Activated CD4-positive, alpha-beta T cell treated with anti-CD3 and anti-CD28 coated beads, Interleukin-2, amount 10 ng/mL, durations not matched to agents 7 days and 5 days (primary cell): ENCODE measurements at regions not wholly inside any gene's neighbourhood (a gene's known extent, or its start where the extent isn't known, plus 50 kb on each side); places are given as distances from the start of the nearest gene placed in this dataset.

Source experiments
- CTCF ChIA-PET: fragments of 350-600 bp; sonication (Branson Sonifier 250); formaldehyde crosslinking; loops from one replicate; lab custom pipeline; 2021; ENCODE audit warnings: antibody characterized with exemption; lab: Charles Lee
- POLR2A ChIA-PET: fragments of 350-600 bp; sonication (Branson Sonifier 250); formaldehyde crosslinking; loops from one replicate; lab custom pipeline; 2021; ENCODE audit warnings: antibody characterized with exemption; lab: Charles Lee
- DNase-seq: peaks from one replicate; pipeline ENCODE4 v3.0.0-alpha.2; 2020
- H3K27ac Mint-ChIP-seq: one replicate; pipeline ENCODE4 v1.8.0; 2021; ENCODE audit warnings: mild to moderate bottlenecking, moderate library complexity, mixed read lengths
- H3K27me3 Mint-ChIP-seq: one replicate; pipeline ENCODE4 v1.8.0; 2021; ENCODE audit warnings: mixed read lengths
- H3K36me3 Mint-ChIP-seq: one replicate; pipeline ENCODE4 v1.8.0; 2021; ENCODE audit warnings: low read depth, mixed read lengths
- H3K4me1 Mint-ChIP-seq: one replicate; pipeline ENCODE4 v1.8.0; 2021; ENCODE audit warnings: mixed read lengths
- H3K4me3 Mint-ChIP-seq: one replicate; pipeline ENCODE4 v1.8.0; 2021; ENCODE audit warnings: mild to moderate bottlenecking, moderate library complexity, mixed read lengths
- H3K9me3 Mint-ChIP-seq: one replicate; pipeline ENCODE4 v1.8.0; 2021; ENCODE audit warnings: mixed read lengths

DNA sequence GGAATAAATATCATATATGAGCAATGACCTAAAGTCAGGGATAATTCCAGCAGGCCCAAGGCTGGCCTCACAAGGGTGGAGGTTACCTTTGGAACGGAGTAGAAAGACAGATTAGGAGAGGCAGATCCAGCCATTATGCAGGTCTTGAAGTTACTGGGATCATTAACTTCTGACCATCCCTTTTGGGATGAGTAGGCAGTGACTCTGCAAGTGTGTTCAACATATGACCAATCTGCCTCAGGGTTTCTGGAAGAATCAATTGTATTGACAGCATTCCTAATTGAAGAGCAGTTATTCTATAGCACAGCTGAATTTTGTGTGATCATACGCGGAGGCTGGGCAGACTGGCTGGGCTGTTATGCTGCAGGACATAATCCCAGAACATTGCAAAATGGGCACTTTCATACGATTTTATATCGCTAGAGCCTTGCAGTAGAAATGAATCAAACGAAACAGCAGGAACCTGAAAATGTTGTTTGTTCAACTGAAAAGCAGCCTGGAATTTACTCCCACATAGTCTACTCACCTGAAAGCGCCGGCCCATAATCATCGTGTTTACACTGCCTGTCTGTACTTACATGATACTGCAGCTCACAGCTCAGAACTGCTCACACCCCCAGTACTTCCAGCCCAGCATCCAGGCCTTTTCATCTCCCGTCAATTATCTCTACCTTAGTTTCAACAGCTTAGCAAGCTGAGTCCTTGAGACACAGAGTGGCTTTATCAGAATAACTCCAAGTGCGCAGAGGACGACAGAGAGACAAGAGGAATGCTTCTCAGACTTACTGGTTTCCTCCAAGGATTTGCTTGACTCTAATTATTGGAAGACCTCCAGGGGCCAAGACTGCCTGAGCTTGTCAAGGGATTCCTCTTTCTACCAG, 556.1 kb downstream of the EFNB2 start:
- Mint-ChIP-seq H3K27ac (no peak overlapping the region), H3K9me3 (no peaks in the 10 kb centered on the region)
- POLR2A ChIA-PET = no interaction called here

DNA sequence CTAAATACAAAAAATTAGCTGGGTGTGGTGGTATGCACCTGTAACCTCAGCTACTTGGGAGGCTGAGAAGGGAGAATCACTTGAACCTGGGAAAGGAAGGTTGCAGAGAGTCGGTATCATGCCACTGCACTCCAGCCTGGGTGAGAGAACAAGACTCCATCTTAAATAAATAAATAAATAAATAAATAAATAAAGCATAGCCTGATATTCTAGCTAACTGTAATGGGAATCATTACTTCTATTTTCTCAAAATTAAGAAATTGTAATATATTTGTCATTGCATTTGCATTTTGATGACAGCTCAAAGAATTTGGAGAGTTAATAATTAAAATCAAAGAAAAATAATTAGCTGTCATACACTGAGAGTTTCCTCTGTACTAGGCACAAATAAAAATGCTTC, 561.1 kb downstream of the EFNB2 start:
- H3K4me3 Mint-ChIP-seq = no peak overlapping the region
- DNase-seq = no peak
- H3K36me3 Mint-ChIP-seq = no peaks in the 10 kb centered on the region
- no peaks in the 10 kb centered on the region for H3K4me1 Mint-ChIP-seq
- no peak overlapping the region for H3K27ac Mint-ChIP-seq
- no peaks in the 10 kb centered on the region for H3K9me3 Mint-ChIP-seq
- POLR2A ChIA-PET = no interaction called here
- H3K27me3 Mint-ChIP-seq = no peaks in the 10 kb centered on the region
- CTCF ChIA-PET = no interaction called here

More for the DNA sequence above, 556.1 kb downstream of the EFNB2 start:
- no peaks in the 10 kb centered on the region for H3K27me3 Mint-ChIP-seq
- no peaks in the 10 kb centered on the region for H3K36me3 Mint-ChIP-seq
- H3K4me3 Mint-ChIP-seq = no peak overlapping the region
- CTCF ChIA-PET = interaction anchor here (1.2 kb wide), 1 partner anchor 10 kb away, joined by 3 read pairs; no protein-coding TSS in a partner anchor
- DNase-seq = no peak
- H3K4me1 Mint-ChIP-seq = no peaks in the 10 kb centered on the region

DNA sequence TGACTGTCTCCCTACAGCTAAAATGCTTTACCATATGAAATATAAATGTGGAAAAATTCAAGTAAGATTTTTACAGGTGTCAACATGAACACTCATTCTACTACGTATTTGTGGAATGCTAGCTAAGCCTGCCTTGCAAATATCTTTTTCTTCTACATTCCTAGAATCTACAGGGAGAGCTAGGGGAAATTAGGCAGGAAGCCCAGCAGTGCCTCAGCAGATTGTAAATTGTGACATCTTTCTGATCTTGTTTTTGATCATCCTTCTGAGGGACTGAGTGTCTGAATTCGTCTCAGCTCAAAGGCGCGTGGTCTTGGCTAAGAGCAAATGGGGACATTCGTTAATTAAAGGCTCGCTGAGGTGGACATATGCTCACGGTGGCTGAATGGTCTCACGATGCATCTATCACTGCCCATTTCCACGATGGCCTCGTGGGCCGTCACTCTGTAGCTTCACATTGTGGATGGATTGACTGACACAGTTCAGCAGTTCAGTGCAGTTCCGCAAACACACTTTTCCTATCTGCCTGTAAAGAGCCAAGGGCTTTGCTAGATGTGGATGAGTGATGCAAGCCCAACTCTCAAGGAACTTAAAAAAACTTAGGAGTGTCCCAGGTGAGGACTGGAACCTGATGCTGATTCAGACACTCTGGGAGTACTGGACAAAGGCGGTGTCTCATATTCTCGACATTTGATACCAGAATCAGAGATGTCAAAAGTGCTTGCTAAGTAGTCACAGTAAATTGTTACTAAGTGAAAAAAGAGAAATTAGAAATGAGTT, 562.5 kb downstream of the EFNB2 start:
- H3K36me3 Mint-ChIP-seq = no peaks in the 10 kb centered on the region
- POLR2A ChIA-PET = no interaction called here
- no peak overlapping the region for H3K4me3 Mint-ChIP-seq
- CTCF ChIA-PET = no interaction called here
- DNase-seq = no peak
- H3K27me3 Mint-ChIP-seq = no peaks in the 10 kb centered on the region
- no peak overlapping the region for H3K27ac Mint-ChIP-seq
- no peaks in the 10 kb centered on the region for H3K4me1 Mint-ChIP-seq
- H3K9me3 Mint-ChIP-seq = no peaks in the 10 kb centered on the region

DNA sequence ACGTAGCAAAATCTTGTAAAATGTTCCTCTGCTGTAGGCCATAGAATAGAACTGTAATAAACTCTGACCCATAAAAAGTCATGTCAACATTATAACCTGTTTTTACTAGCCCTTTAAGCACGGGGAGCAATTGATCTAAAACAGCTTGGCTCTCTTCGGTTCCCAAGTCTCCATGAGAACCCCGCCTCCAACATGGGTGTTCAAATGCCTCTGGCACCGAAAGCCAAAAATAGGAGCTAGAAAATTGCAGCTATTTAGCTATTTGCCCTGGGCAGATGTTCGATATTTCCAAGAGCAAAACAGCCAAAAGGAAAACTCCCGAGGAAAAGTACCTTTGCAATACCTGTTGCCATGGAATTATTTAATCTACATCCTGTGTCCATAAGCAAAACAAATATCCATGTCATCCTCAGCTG, 563.1 kb downstream of the EFNB2 start:
- no peak for DNase-seq
- ChIA-PET POLR2A (no interaction called here), CTCF (no interaction called here)
- Mint-ChIP-seq H3K27me3 (no peaks in the 10 kb centered on the region), H3K9me3 (no peaks in the 10 kb centered on the region), H3K36me3 (no peaks in the 10 kb centered on the region), H3K4me1 (no peaks in the 10 kb centered on the region), H3K4me3 (no peak overlapping the region), H3K27ac (no peak overlapping the region)

DNA sequence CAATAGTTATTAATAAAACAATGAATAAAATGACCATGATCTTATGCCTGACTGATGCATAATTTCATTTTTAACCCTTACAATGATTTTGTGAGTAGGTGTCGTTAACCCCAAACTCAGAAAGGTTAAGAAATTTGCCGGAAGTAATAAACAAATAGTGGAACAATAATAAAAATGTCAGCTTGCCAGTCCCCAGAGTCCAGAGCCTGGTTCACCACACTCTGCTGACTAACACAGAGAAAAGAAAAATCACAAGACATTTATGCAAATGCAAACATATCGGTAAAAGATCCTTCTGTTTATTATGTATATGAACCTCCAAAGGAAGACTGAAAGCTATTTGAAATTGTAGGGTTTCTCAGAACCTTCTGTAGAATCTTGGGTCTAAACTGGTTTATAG, 563.7 kb downstream of the EFNB2 start:
- H3K36me3 Mint-ChIP-seq = no peaks in the 10 kb centered on the region
- POLR2A ChIA-PET = no interaction called here
- no peak overlapping the region for H3K27ac Mint-ChIP-seq
- H3K9me3 Mint-ChIP-seq = no peaks in the 10 kb centered on the region
- no peak overlapping the region for H3K4me3 Mint-ChIP-seq
- DNase-seq = no peak
- H3K27me3 Mint-ChIP-seq = no peaks in the 10 kb centered on the region
- no peaks in the 10 kb centered on the region for H3K4me1 Mint-ChIP-seq
- CTCF ChIA-PET = no interaction called here

DNA sequence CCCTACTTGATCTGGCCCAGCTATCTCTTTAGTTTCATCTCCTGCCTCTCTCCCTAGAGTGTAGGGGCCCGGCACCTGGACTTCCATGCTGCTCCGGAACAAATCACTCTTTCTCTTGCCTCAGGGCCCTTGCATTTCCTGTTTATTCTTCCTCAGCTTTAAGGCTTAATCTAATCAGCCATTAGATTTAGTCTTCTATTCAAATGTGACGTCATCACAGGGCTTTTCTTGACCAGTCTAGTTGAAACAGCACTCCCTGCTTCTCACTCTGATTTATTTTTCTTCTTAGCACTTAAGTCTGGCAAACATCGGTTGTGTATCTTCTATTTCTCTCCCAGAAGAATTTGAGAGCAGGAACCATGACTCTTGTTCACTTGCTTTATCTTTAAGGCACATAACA, 564.1 kb downstream of the EFNB2 start:
- DNase-seq = no peak
- CTCF ChIA-PET = no interaction called here
- H3K4me1 Mint-ChIP-seq = no peaks in the 10 kb centered on the region
- H3K9me3 Mint-ChIP-seq = no peaks in the 10 kb centered on the region
- no peaks in the 10 kb centered on the region for H3K27me3 Mint-ChIP-seq
- no peaks in the 10 kb centered on the region for H3K36me3 Mint-ChIP-seq
- H3K27ac Mint-ChIP-seq = no peak overlapping the region
- no peak overlapping the region for H3K4me3 Mint-ChIP-seq
- POLR2A ChIA-PET = no interaction called here

DNA sequence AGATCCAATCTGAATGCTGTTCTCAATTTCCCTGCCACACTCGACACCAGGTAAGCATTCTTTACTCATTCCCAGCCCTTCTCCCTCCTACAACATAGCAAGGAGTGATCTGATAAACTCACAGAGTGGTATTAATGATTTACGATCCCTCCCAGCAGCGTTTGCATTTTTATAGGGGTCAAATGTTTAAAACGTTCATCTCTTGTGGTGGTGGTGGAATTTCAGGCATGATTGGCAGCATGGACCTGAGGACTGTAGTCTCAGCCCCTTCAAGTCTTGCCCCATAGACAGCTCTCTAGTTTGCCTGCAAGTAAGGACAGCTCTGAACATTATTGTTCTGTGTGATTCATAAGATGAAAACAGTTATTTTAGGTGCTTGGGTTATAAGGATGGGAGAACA, 565.7 kb downstream of the EFNB2 start:
- Mint-ChIP-seq H3K9me3 (no peaks in the 10 kb centered on the region), H3K4me1 (no peaks in the 10 kb centered on the region), H3K4me3 (no peak overlapping the region), H3K36me3 (no peaks in the 10 kb centered on the region), H3K27me3 (no peaks in the 10 kb centered on the region), H3K27ac (no peak overlapping the region)
- no peak for DNase-seq
- CTCF ChIA-PET = no interaction called here
- POLR2A ChIA-PET = no interaction called here

DNA sequence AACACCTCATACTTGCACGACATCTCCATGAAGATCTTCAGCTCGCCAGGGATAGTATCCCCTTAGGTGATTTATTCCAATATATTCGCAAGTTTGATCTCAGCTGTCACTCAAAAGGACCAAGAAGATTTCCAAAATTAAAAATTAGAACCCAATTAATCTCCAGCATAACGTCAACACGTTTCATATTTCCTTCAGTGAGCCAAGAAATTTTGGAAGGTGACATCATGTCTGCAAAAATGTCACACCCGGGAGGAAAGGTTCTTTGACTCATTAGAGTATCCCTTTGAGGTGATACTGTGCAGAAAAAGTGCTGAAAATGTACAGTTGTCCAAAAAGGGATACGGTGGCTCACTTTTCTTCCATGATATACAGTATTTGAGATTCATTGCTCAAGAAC, 569.6 kb downstream of the EFNB2 start:
- no peaks in the 10 kb centered on the region for H3K9me3 Mint-ChIP-seq
- H3K27me3 Mint-ChIP-seq = no peaks in the 10 kb centered on the region
- POLR2A ChIA-PET = no interaction called here
- no peak overlapping the region for H3K27ac Mint-ChIP-seq
- no peak overlapping the region for H3K4me3 Mint-ChIP-seq
- CTCF ChIA-PET = no interaction called here
- no peaks in the 10 kb centered on the region for H3K4me1 Mint-ChIP-seq
- H3K36me3 Mint-ChIP-seq = no peaks in the 10 kb centered on the region
- DNase-seq = no peak

DNA sequence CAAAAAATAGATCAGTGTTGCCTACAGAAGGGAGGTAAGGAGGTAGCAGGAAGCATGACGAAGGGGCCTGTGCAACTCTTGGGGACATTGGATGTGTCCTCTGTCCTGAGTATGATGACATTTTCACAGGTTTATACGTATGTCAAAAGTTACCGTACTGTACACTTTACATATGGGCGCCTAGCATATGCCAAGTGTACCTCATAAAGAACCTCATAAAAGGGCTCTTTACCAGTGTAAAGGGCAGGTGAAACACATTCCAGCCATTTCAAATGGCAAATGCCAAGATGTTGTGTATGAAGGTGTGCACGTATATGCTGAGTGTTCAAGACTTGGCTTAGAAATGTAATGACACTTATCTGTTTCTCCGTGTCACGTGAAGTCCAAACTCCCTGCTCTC, 573.4 kb downstream of the EFNB2 start:
- CTCF ChIA-PET = no interaction called here
- no peak for DNase-seq
- POLR2A ChIA-PET = no interaction called here
- no peak overlapping the region for H3K27ac Mint-ChIP-seq
- H3K4me3 Mint-ChIP-seq = no peak overlapping the region
- H3K27me3 Mint-ChIP-seq = no peaks in the 10 kb centered on the region
- no peaks in the 10 kb centered on the region for H3K4me1 Mint-ChIP-seq
- H3K9me3 Mint-ChIP-seq = no peaks in the 10 kb centered on the region
- H3K36me3 Mint-ChIP-seq = no peaks in the 10 kb centered on the region

DNA sequence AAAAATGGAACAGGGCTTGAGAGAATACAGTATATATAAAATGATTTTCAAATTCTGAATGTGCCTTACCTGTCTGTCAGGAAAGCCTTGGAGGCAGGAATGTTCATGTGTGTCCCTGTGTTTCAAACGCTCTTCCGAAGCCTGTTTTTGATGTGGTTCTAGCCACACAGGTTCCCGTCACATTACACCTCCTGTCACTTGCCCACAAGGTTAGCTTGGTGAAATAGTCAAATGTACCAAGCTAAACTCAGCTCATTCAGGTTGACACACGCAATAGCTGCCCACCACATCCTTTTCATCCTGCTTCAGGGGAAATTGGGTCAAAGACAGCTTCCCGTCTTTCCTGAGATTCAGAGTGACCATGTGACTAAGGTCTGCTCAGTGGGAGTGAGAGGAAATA, 574.0 kb downstream of the EFNB2 start:
- no peak overlapping the region for H3K4me3 Mint-ChIP-seq
- no peaks in the 10 kb centered on the region for H3K9me3 Mint-ChIP-seq
- H3K27me3 Mint-ChIP-seq = no peaks in the 10 kb centered on the region
- no peak for DNase-seq
- POLR2A ChIA-PET = no interaction called here
- CTCF ChIA-PET = no interaction called here
- no peaks in the 10 kb centered on the region for H3K4me1 Mint-ChIP-seq
- H3K27ac Mint-ChIP-seq = no peak overlapping the region
- no peaks in the 10 kb centered on the region for H3K36me3 Mint-ChIP-seq

DNA sequence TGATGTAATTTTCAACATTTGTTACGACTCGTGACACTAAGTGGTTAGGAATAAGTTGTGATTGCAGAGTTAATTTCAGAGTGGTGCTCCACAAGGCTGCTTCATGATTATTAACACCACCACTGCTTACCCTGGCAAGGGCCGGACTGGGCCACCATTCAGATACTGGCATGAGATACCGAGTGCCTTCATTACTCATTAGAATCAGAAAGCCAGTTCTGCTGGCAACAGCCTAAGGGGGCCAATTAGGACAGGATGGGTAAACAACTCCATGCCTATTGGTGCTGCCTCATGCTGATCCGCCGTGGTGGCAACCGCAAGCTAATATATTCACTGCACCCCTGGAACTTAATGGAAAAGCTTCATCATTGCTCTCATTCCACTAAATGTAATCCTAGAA, 575.1 kb downstream of the EFNB2 start:
- Mint-ChIP-seq H3K4me1 (no peaks in the 10 kb centered on the region), H3K36me3 (no peaks in the 10 kb centered on the region), H3K4me3 (no peak overlapping the region), H3K27me3 (no peaks in the 10 kb centered on the region), H3K27ac (no peak overlapping the region), H3K9me3 (no peaks in the 10 kb centered on the region)
- DNase-seq = no peak
- ChIA-PET POLR2A (no interaction called here), CTCF (no interaction called here)

DNA sequence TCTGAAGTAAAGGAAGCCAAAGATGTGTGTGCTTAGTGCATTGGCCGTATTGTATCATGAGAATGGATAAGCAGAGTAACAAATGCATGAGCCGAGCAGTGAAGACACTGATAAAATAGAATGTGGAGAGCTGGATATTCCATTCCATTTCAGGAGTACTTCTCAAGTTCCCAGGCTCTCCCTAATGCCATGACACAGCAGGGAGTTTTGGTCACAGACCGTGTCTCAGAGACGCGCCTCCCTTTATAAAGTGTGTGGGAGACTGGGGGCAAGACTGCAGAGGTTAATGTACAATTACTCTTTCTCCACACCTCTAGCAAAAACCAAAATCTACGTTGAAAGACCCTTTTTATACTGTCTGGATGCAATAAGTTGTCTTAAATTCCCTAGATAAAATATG, 575.6 kb downstream of the EFNB2 start:
- POLR2A ChIA-PET = no interaction called here
- CTCF ChIA-PET = no interaction called here
- no peak for DNase-seq
- Mint-ChIP-seq H3K27ac (no peak overlapping the region), H3K36me3 (no peaks in the 10 kb centered on the region), H3K4me3 (no peak overlapping the region), H3K4me1 (no peaks in the 10 kb centered on the region), H3K27me3 (no peaks in the 10 kb centered on the region), H3K9me3 (no peaks in the 10 kb centered on the region)

DNA sequence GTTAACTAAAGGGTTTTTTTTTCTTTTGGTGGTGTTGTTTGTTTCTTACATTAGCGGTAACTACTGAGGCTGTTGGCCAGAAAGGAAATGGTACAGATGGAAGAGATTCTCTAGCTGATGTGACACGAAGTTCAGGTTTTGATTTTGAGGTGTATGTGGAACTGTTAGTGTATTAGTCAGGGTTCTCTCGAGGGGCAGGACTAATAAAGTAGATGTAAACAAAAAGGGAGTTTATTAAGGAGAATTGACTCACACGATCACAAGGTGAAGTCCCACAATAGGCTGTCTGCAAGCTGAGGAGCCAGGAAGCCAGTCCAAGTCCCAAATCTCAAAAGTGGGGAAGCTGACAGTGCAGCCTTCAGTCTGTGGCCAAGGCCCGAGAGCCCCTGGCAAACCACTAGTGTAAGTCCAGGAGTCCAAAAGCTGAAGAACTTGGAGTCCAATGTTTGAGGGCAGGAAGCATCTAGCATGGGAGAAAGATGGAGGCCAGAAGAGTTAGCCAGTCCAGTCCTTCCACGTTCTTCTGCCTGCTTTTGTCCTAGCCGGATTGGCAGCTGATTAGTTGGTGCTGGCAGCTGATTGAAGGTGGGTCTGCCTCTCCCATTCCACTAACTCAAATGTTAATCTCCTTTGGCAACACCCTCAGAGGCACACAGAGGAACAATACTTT, 577.6 kb downstream of the EFNB2 start:
- H3K27ac Mint-ChIP-seq = no peak overlapping the region
- no peaks in the 10 kb centered on the region for H3K27me3 Mint-ChIP-seq
- H3K36me3 Mint-ChIP-seq = no peaks in the 10 kb centered on the region
- no peaks in the 10 kb centered on the region for H3K9me3 Mint-ChIP-seq
- no peak overlapping the region for H3K4me3 Mint-ChIP-seq
- DNase-seq = no peak
- POLR2A ChIA-PET = no interaction called here
- H3K4me1 Mint-ChIP-seq = no peaks in the 10 kb centered on the region
- CTCF ChIA-PET = no interaction called here
